GM19455 (cell line): ENCODE measurements at regions not wholly inside any gene's neighbourhood (a gene's known extent, or its start where the extent isn't known, plus 50 kb on each side); places are given as distances from the start of the nearest gene placed in this dataset.

Experiments used
- ATAC-seq: cut with Tn5 transposase; IDR thresholded peaks from one replicate; pipeline ENCODE4 v1.9.1; 2021; ENCODE audit not compliant: unreplicated experiment

DNA sequence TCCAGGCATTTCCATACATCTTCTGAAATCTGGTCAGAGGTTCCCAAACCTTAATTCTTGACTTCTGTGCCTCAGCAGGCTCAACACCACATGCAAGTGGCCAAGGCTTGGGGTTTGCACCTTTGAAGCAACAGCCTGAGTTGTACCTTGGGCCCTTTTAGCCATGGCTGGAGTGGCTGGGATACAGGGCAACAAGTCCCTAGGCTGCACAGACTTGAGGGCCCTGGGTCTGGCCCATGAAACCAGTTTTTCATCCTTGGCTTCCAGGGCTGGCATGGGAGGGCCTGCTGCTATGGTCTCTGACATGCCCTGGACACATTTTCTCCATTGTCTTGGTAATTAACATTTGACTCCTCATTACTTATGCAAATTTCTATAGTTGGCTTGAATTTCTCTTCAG lies 988.8 kb upstream of the CNTNAP5 start:
- no peak for ATAC-seq

DNA sequence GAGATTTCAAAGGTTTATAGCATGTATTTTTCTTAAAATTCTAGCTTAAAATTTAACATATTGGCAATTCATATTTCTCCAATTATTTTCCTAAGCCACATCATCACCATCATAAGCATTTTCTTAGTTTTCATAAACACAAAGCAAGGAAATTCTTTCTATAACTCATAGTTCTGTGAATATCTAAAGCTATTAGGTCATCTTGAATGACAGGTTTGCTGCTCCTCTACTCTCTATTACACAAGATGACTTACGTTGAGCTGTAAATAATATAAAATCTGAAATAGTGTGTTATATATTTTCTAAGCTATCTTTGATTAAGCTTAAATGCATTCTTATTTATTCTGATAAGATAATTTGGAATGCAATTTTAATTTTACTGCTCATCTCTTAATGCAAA lies 984.6 kb upstream of the CNTNAP5 start:
- no peak for ATAC-seq

DNA sequence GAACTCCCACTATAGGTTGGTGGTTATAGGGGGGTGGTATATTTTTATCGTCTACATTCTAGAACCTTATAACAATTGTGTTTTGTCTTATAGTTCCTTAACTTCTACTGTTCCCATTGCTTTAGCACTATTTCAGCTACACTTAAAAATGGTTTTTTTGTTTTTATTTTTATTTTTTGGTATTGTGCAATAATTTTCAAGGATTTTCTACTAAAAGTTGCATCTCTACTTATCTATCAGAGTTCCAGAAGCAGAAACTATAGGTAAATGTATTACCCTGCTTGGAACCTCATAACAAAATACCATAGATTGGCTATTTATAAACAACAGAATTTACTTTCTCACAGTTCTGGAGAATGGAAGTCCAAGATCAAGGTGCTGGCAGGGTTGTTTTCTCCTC lies 981.6 kb upstream of the CNTNAP5 start:
- ATAC-seq: no peak

DNA sequence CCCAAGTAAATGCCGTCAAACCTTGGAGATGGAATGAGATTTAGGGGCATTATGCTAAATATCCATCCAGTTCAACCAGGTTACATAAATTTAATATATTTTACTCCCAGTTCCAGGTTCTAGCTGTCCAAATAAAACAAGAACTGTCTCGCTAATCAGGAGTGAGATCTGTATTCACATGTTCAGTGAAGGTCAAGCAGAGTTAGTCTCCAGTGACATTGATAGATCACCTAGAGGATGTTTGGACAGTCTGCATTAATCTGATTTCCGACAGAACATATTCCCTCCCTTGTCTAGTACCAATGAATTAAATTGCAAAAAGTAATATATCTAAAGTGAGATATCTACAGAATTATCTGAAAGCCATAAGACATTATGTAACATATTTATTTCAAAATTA lies 979.4 kb upstream of the CNTNAP5 start:
- ATAC-seq: no peak

DNA sequence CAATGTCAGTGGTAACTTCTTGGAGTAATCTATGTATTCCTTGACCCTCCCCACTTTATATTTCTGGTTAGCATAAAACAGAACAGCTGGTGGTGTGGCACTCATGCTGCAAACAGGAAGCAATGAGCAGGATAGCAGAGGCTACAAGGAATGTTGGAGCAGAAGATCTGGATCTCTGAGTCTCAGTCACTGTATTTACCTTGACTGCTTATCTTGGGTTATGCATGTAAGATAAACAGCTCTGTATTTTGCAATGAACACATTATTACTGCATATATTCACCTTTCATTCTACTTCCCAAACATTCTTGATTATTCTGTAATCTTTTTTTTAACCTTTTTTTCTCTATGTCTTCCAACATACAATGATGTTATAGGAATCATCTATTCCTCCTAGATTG lies 977.9 kb upstream of the CNTNAP5 start:
- ATAC-seq: no peak

DNA sequence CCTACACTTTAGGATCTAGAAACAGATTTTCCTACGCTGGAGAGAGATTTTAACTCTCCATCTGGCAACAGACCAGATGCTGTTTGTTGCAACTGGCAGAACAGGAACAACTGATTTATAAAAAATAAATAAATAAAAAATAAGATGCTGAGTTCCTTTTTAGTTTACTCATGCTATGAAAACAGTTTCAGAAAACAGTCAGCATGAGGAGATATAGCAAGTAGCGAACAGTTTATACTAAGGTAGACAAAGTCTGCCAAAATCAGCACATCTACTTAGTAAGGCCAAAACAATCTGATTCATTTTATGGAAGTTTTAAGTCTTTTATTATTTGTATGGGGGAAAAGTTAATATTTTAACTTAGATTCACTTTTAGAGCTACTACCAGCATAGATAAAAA lies 974.0 kb upstream of the CNTNAP5 start:
- ATAC-seq: no peak

DNA sequence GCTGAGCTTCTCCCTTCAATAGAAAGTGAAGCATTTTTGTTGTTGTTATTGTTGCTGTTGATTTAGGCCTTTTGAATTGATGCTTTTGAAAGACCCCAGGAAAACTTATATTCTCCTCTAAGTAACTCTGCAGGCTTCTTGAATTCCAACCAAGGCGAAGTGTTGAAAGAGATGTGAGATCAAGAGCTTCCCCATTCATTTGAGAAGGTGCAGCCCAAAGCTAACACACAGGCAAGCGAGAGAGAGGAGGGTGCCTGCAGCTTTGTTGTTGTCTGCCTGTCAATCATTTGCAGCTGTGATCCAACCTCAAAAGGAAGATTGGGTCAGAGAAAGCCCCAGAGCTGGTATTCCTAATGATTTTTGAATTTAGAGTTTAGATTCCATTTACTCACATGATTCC lies 963.6 kb upstream of the CNTNAP5 start:
- ATAC-seq: no peak

DNA sequence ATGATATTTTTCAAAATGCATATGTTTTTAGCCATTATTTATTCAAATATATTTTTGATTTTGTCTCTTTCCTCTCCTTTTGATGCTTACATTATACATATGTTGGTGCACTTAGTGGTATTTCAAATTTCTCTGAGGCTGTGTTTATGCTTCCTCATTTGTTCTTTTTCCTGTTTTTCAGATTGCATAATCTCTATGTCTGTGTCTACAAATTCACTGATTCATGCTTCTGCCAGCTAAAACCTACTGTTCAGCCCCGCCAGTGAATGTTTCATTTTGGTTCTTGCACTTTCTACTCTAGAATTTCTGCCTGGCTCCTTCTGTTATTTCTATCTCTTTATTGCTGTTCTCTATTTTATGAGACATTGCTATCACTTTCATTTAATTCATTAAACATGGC lies 951.7 kb upstream of the CNTNAP5 start:
- no peak for ATAC-seq

DNA sequence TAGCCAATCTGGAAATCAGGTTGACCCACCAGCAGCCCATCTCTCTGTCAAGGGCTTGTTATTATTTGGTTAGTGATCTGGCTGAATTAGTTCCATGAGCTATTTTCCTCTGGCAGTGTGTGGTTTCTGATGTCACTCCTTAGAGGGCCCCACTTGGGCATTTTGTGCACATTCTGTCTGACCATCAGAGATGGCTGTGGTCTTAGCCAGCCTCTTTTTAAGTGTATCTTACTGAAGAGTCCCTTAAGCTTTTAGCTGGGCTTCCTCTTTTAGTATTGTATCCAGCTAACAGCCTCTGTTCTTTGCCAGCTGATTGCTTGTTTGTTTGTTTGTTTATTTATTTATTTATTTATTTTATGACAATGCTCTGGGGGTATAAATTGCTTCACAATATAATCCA lies 951.1 kb upstream of the CNTNAP5 start:
- no peak for ATAC-seq

DNA sequence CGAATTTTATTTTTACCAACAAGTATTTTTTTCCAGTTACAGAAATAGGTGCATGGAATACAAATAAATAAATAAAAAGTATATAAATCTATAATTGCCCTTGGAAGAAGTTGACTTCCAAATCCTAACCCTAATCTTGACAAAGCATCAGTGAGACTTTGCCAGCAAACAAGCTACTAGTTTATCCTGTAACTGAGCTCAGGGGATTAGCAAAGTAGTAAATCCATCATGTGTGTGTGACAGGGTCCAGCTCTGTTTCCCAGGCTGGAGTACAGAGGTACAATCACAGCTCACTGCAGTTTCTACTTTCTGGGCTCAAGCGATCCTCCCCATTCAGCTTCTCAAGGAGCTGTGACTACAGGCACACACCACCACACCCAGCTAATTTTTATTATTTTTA lies 948.0 kb upstream of the CNTNAP5 start:
- no peak for ATAC-seq

DNA sequence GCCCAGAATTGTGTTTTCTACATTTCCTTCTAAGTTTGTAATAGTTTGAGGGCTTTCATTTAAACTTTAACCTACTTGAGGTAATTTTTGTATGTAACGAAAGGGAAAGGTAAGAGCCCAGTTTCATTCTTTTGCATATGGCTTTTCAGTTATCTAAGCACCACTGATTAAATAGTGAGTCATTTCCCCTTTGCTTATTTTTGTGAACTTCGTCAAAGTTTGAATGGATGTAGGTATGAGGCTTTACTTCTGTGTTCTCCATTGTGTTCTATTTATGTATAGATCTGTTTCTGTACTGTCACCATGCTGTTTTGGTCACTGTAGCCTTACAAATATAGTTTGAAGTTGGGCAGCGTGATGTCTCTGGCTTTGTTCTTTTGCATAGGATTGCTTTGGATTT lies 944.8 kb upstream of the CNTNAP5 start:
- ATAC-seq: no peak

DNA sequence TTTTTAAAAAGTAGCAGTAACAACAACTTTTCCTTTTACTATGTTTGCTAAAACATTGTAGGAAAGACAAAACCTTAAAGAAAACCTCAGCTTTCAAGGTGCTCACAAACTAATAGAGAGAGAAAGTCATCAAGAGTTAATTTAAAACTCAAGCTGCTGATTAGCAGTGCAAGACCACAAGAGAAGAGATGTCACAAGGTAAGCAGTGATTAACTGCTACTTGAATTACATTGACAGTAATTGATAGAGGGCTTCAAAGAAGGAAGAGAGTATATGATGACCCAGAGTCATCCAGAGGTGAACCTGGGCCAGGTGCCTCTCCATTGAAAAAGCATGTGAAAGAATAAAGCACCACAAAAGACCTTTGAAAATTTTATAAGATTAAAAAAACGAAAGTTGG lies 939.6 kb upstream of the CNTNAP5 start:
- ATAC-seq: no peak

DNA sequence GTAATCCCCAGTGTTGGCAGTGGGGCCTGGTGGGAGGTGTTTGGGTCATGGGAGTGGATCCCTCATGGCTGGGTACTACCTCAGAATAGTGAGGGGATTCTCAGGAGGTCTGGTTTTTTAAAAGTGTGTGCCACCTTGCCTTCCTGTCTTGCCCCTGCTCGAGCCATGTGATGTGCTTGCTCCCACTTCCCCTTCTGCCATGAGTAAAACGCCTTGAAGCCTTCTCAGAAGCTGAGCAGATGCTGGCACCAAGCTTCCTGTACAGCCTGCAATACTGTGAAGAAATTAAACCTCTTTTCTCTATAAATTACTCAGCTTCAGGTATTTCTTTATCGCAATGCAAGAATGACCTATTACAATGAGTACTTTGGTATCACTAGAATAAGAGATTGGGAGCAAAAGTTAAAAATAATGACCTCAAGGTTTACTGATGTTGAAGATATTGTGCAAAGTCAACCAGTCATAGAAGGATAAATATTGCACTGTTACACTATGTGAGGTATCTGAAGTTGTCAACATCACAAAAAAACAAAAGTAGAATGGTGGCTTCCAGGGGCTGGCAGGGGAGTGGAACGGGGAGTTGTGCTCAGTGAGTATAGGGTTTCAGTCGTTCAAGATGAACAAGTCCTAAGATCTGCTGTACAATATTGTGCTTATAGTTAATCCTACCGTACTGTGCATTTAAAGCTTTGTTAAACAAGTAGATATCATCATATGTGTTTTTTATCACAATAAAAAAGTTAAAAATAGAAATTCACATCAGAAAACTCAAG lies 938.3 kb upstream of the CNTNAP5 start:
- no peak for ATAC-seq

DNA sequence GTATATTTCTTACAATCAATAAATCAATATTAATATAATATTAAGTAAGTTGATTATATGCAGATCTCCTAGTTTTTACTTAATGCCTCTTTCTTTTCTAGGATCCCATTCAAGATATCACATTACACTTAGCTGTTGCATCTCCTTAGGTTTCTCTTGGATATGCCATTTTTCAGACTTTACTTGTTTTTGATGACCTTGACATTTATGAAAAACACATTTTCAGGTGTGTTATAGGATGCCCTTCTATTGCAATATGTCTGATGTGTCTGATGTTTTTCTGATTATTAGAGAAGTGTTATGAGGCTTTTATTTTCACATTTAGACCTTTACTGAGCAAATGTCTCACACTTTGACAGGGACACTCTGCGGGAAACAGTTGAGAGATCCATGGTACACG lies 933.6 kb upstream of the CNTNAP5 start:
- ATAC-seq: no peak

DNA sequence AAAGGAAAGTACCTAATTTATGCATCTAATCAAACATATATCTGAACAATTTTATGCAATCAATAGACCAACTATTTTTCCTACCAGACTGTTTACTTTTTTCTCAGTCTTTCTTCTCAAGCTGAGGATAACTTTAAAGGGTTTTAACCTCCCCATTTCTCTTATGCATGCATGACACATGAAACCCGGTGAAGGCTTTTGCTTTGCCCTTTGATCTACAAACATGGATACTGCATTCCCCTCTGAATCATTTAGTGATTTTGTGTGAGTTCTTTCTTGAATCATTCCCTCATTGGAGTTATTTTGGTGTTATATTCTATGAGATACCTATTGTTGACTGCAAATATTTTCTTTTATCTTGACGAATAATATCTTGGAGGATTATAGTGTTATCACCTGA lies 931.9 kb upstream of the CNTNAP5 start:
- no peak for ATAC-seq

DNA sequence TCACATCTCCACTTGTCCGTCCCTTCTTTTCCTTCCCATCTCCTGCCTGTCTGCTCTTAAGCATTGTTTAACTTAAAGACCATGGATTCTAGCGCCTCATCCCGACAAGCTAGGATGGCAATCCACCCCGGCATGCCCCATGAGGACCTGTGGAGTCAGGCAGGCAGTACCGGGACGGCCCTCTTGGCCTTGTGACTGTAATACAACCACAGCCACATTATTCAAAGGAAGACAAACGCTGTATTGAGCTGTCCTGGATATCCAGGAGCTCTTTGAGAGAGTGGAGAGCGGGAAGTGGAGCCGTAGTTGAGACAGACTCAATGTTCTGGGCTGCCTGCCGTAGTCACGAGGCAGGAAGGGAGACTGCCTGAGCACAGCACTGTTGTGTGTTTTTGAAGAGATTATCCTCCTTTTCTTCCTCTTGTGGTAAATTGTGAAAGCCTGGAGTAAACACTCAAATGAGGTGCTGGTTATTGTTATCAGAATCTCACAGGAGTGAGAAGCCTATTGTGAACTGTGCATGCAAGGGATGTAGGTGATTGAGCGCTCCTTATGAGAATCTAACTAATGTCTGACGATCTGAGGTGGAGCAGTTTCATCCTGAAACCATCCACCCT lies 929.8 kb upstream of the CNTNAP5 start:
- no peak for ATAC-seq

DNA sequence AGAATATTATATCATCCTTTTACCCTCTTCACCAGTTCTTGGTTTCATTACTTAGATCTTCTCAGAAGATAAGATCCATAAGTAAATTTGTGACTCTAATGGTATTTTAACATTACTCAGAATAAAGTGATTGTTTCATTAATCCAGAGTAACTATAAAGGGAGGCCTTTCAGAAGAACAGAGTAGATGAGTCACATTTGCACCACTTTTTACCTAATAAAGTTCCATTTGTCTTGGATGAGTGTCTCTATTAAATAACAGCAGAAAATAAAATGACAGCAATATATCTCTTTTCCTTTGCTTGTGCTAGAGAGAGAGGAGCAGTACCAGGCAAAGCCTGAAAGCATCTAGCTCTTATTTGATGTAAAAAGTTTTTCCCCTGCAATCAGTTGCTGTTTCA lies 926.5 kb upstream of the CNTNAP5 start:
- no peak for ATAC-seq

DNA sequence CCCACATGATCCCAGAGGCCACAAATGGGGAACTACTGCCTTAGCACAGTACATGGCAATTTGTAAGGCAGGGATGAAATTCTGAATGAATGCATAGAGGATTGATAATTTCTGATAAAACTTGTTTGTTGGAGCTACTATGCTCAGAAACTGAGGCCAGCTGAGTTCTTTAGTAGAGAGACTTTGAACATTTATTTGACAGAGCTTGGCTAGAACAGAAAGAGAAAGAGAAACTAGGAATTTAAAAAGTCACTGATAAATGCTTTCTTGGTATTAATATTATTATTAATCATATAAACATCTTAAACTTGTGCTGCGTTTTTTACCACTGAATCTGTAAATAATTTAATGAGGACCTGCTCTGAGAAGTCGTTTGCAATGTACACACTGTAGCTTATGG lies 923.7 kb upstream of the CNTNAP5 start:
- ATAC-seq: no peak

DNA sequence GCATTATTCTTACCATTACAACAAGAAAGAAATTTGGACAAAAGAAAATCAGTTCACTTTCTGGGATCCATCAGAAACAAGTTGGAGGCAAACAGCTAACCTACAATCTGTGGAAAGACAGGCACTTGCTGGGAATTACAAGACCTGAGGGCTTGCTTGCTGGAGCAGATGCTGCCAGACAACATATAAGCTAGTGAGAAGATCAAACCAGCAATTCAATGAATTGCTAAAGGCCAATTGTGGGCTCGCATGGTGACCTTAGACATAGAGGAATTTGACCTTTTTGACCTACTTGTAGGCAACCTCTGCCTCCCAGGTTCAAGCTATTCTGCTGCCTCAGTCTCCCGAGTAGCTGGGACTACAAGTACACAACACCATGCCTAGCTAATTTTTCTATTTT lies 921.2 kb upstream of the CNTNAP5 start:
- no peak for ATAC-seq

DNA sequence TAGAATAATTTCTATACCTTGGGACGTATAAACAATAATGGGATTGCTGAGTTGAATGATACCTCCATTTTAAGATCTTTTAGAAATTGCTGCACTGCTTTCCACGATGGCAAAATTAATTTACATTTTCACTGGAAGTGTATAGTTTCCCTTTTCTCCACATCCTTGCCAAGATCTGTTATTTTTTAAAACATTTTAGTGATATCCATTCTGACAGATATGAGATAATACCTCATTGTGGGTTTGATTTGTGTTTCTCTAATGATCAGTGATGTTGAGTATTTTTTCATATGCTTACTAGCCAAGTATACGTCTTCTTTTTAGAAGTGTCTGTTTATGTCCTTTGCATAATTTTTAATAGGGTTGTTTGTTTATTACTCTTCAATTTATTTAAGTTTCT lies 908.5 kb upstream of the CNTNAP5 start:
- no peak for ATAC-seq

DNA sequence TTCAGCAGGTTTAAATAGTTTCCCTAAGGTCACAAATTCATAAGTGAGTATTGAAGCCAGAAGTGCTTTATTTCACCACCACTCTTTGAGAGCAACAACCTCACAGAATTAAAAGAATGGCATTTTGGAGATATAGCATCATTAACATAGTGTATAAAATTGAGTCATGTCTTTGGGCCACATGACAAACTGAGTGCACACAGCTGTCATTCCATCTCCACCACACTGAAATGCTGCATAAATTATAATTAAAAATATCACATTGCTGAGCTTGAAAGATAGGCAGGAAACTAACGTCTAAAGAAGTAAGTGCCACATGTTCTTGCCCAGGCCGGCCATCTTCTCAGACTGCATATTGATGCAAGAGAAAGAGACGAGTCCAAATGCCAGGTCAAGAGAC lies 897.9 kb upstream of the CNTNAP5 start:
- ATAC-seq: no peak

DNA sequence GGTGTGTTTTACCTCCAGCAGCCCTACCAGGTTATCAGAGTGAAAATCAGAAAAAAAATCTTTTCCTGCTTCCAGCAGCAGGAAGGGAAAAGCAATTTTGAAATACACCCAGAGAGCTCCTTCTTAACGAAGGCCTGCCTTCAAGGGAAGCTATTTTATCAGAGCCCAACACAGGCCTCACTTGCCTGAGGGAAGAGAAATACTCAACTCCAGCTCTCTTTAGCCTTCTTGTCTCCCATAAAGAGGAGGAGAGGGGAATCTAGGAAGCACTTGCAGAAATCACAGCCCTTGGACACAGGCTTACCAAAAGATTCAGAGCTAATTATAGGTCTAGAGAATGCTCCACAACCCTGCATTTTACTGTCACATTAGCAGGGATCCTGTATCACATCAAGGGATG lies 896.1 kb upstream of the CNTNAP5 start:
- ATAC-seq: no peak

DNA sequence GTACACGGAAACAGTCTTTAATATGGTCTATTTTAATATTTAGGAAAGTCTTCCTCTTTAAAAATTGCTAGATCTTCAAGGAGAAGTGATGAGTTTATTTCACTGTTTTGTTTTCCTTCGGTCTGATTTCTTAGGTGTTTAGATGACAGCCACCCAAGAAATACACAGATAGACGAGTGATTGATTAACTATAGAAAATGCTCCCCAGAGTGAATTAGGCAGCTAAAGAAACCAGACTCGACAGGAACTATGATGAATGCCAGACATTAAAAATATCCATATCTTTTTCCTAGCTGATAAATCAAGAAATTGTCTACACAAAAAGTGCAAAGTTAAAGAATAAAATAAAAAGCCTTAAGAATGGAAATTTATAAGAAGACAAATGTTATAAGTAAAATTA lies 888.7 kb upstream of the CNTNAP5 start:
- ATAC-seq: no peak
